CD14-positive monocyte (primary cell): ENCODE measurements at regions not wholly inside any gene's neighbourhood (a gene's known extent, or its start where the extent isn't known, plus 50 kb on each side); places are given as distances from the start of the nearest gene placed in this dataset.

Experiments
- DNase-seq, 3 donors: peaks; one replicate each; pipeline ENCODE4 v3.0.0-alpha.2; 2011 to 2022
- H2AFZ ChIP-seq: 2 replicates; pipeline ENCODE4 v1.6.0; 2012; ENCODE audit warnings: mild to moderate bottlenecking, low read depth, low read length, inconsistent platforms; ENCODE audit not compliant: insufficient read depth, poor library complexity, severe bottlenecking
- H3K27ac ChIP-seq, 2 donors: 1 replicate in 1 of 2; 2 replicates in 1 of 2; pipeline ENCODE4 v1.5.1; 2012 to 2013; ENCODE audit warnings: low read length in 2 of 2, control low read depth in 1 of 2, inconsistent platforms in 1 of 2, low read depth in 1 of 2, mild to moderate bottlenecking in 1 of 2
- H3K27me3 ChIP-seq, 2 donors: one replicate each; pipeline versions ENCODE4 v1.6.0 to v1.6.1; 2011 to 2013; ENCODE audit warnings: low read length in 2 of 2; ENCODE audit not compliant: control insufficient read depth in 2 of 2, insufficient read depth in 2 of 2
- H3K36me3 ChIP-seq, 2 donors: replicated peaks in 1 of 2; 1 replicate in 1 of 2; 2 replicates in 1 of 2; pipeline versions ENCODE4 v1.5.1 to v1.6.1; 2012 to 2013; ENCODE audit warnings: low read length in 2 of 2, control low read depth in 1 of 2, inconsistent platforms in 1 of 2, mild to moderate bottlenecking in 1 of 2; ENCODE audit not compliant: insufficient read depth in 2 of 2, control insufficient read depth in 1 of 2
- H3K4me1 ChIP-seq, 2 donors: 1 replicate in 1 of 2; 2 replicates in 1 of 2; pipeline versions ENCODE4 v1.5.1 to v1.6.1; 2012 to 2013; ENCODE audit warnings: low read length in 2 of 2, control low read depth in 1 of 2, inconsistent platforms in 1 of 2, mild to moderate bottlenecking in 1 of 2, moderate library complexity in 1 of 2; ENCODE audit not compliant: insufficient read depth in 2 of 2, control insufficient read depth in 1 of 2
- H3K4me2 ChIP-seq: replicated peaks from 2 replicates; pipeline ENCODE3; 2012; ENCODE audit warnings: low read length, moderate library complexity, mild to moderate bottlenecking; ENCODE audit not compliant: poor library complexity, severe bottlenecking; ENCODE audit errors: extremely low read depth
- H3K4me3 ChIP-seq, 3 experiments: fragments of 200-600 bp in 1 of 3; sonication (generic) in 1 of 3; replicated peaks in 1 of 3; 1 replicate in 2 of 3; 2 replicates in 1 of 3; pipeline ENCODE4 v1.5.1; 2011 to 2013; ENCODE audit warnings: low read length in 3 of 3, mild to moderate bottlenecking in 3 of 3, control low read depth in 2 of 3, low read depth in 2 of 3, inconsistent platforms in 1 of 3, moderate library complexity in 1 of 3
- H3K79me2 ChIP-seq: 2 replicates; pipeline ENCODE4 v1.6.0; 2012; ENCODE audit warnings: mild to moderate bottlenecking, control low read depth, inconsistent platforms, low read length, moderate library complexity; ENCODE audit not compliant: insufficient read depth
- H3K9ac ChIP-seq: 2 replicates; pipeline ENCODE4 v1.6.0; 2017; ENCODE audit warnings: low read length, mild to moderate bottlenecking; ENCODE audit not compliant: insufficient read depth, poor library complexity, severe bottlenecking
- H3K9me3 ChIP-seq, 2 donors: replicated peaks in 1 of 2; 1 replicate in 1 of 2; 2 replicates in 1 of 2; pipeline versions ENCODE4 v1.5.1 to v1.6.1; 2012 to 2013; ENCODE audit warnings: low read length in 2 of 2, control low read depth in 1 of 2; ENCODE audit not compliant: control insufficient read depth in 1 of 2, insufficient read depth in 1 of 2
- H4K20me1 ChIP-seq: 2 replicates; pipeline ENCODE4 v1.6.0; 2012; ENCODE audit warnings: mild to moderate bottlenecking, low read length, control low read depth, moderate library complexity; ENCODE audit not compliant: insufficient read depth
- H3K27ac Mint-ChIP-seq, 7 donors: one replicate each; pipeline ENCODE4 v1.8.0; 2020; ENCODE audit warnings: mild to moderate bottlenecking in 7 of 7, mixed read lengths in 7 of 7, moderate library complexity in 6 of 7, inconsistent platforms in 2 of 7
- H3K27me3 Mint-ChIP-seq, 3 donors: one replicate each; pipeline ENCODE4 v1.8.0; 2021 to 2022; ENCODE audit warnings: low read depth in 3 of 3, mild to moderate bottlenecking in 3 of 3, mixed read lengths in 3 of 3, moderate library complexity in 3 of 3, inconsistent platforms in 1 of 3
- H3K36me3 Mint-ChIP-seq, 2 donors: one replicate each; pipeline ENCODE4 v1.8.0; 2020; ENCODE audit warnings: mixed read lengths in 2 of 2, inconsistent platforms in 1 of 2, mild to moderate bottlenecking in 1 of 2
- H3K4me1 Mint-ChIP-seq: one replicate; pipeline ENCODE4 v1.8.0; 2020; ENCODE audit warnings: mild to moderate bottlenecking, mixed read lengths
- H3K4me3 Mint-ChIP-seq, 2 donors: one replicate each; pipeline ENCODE4 v1.8.0; 2020; ENCODE audit warnings: mild to moderate bottlenecking in 2 of 2, mixed read lengths in 2 of 2, moderate library complexity in 1 of 2
- H3K9me3 Mint-ChIP-seq, 7 donors: one replicate each; pipeline ENCODE4 v1.8.0; 2020 to 2022; ENCODE audit warnings: mixed read lengths in 7 of 7, mild to moderate bottlenecking in 6 of 7, moderate library complexity in 6 of 7, inconsistent platforms in 2 of 7
- CTCF ChIP-seq: fragments of 200-600 bp; IDR thresholded peaks from one replicate; pipeline ENCODE4 v1.8.0; 2022; ENCODE audit warnings: antibody characterized with exemption, mild to moderate bottlenecking
- WGBS: methylation state at CpG from one replicate; pipeline ENCODE4 v1.1.5; 2013; ENCODE audit warnings: missing lambda C conversion rate; ENCODE audit not compliant: insufficient coverage; 5-methylcytosine and 5-hydroxymethylcytosine counted together
- intact Hi-C, 2 donors: fragments of 100-400 bp; cut with micrococcal nuclease; formaldehyde crosslinking; loops; one replicate each; pipeline versions ENCODE4 v1.15.0 to v1.15.1; 2023

GRCh38 chr20:57867181-57867803, 157.5 kb upstream of the PMEPA1 start:
- Histone ChIP-seq H3K27ac (no peak overlapping the region), H3K79me2 (no peaks in the 10 kb centered on the region), H2AFZ (no peak overlapping the region), H3K4me2 (no peak overlapping the region), H3K27me3 (no peaks in the 10 kb centered on the region), H3K9me3 (peaks cover 0 to 10% of the 10 kb centered on the region in 2 donors), H3K4me1 (no peaks in the 10 kb centered on the region), H4K20me1 (no peaks in the 10 kb centered on the region), H3K36me3 (no peaks in the 10 kb centered on the region), H3K4me3 (no peak overlapping the region), H3K9ac (no peak overlapping the region)
- peaks cover 8 to 17% (median 12%) of the 10 kb centered on the region in 3 donors for H3K27me3 Mint-ChIP-seq
- no peaks in the 10 kb centered on the region for H3K4me1 Mint-ChIP-seq
- no peak for DNase-seq
- TF ChIP-seq CTCF: no peak
- H3K36me3 Mint-ChIP-seq: no peaks in the 10 kb centered on the region
- H3K9me3 Mint-ChIP-seq: peaks cover 0 to 13% (median under 1%) of the 10 kb centered on the region in 7 donors
- no peak overlapping the region for H3K27ac Mint-ChIP-seq
- intact Hi-C loops: no loop called here
- WGBS: 100% methylated on average over 6 of the region's 10 CpGs
- H3K4me3 Mint-ChIP-seq: no peak overlapping the region

GRCh38 chr20:57866250-57867106, 156.7 kb upstream of the PMEPA1 start:
- peaks cover 8 to 17% (median 11%) of the 10 kb centered on the region in 3 donors for H3K27me3 Mint-ChIP-seq
- no peak overlapping the region for H3K27ac Mint-ChIP-seq
- DNase-seq: no peak
- no peaks in the 10 kb centered on the region for H4K20me1 ChIP-seq
- no peak overlapping the region for H3K4me2 ChIP-seq
- no peaks in the 10 kb centered on the region for H3K4me1 Mint-ChIP-seq
- no peak overlapping the region for H3K4me3 Mint-ChIP-seq
- H3K4me3 ChIP-seq: no peak overlapping the region
- no peak for TF ChIP-seq CTCF
- H3K9me3 ChIP-seq: peaks cover 0 to 1% of the 10 kb centered on the region in 2 donors
- no peak overlapping the region for H3K9ac ChIP-seq
- H3K9me3 Mint-ChIP-seq: peaks cover 0 to 7% (median 0%) of the 10 kb centered on the region in 7 donors
- no peaks in the 10 kb centered on the region for H3K36me3 Mint-ChIP-seq
- 77% methylated on average over 3 of the region's 6 CpGs for WGBS
- no peaks in the 10 kb centered on the region for H3K36me3 ChIP-seq
- no peaks in the 10 kb centered on the region for H3K27me3 ChIP-seq
- H3K79me2 ChIP-seq: no peaks in the 10 kb centered on the region
- H3K27ac ChIP-seq: no peak overlapping the region
- H2AFZ ChIP-seq: no peak overlapping the region
- no peaks in the 10 kb centered on the region for H3K4me1 ChIP-seq
- intact Hi-C loops: no loop called here
